A549 (cell line): ENCODE measurements at regions not wholly inside any gene's neighbourhood (a gene's known extent, or its start where the extent isn't known, plus 50 kb on each side); places are given as distances from the start of the nearest gene placed in this dataset.

Experiments
- BHLHE40 ChIP-seq: IDR thresholded peaks from 2 replicates; pipeline ENCODE4 v1.6.1; 2012; ENCODE audit warnings: low read depth, low read length, inconsistent platforms
- CTCF ChIP-seq: fragments of >200 bp; sonication (Bioruptor Twin); formaldehyde crosslinking; IDR thresholded peaks from 3 replicates; pipeline ENCODE4 v1.5.1; 2016
- EP300 ChIP-seq, 2 experiments: fragments of >200 bp; sonication (Bioruptor Twin); formaldehyde crosslinking; IDR thresholded peaks; 2 replicates in 1 of 2; 3 replicates in 1 of 2; pipeline ENCODE4 v1.6.1; 2016 to 2017
- ESRRA ChIP-seq: fragments of 150-350 bp; IDR thresholded peaks from 2 replicates; pipeline ENCODE4 v1.6.1; 2014; ENCODE audit warnings: mild to moderate bottlenecking, low read length, borderline replicate concordance
- NFE2L2 ChIP-seq: fragments of 150-350 bp; conservative IDR thresholded peaks from 2 replicates; pipeline ENCODE4 v1.6.1; 2014; ENCODE audit warnings: low read length
- POLR2A ChIP-seq: IDR thresholded peaks from 2 replicates; pipeline ENCODE4 v1.6.1; 2012; ENCODE audit warnings: mild to moderate bottlenecking, low read length
- POLR2AphosphoS2 ChIP-seq: conservative IDR thresholded peaks from 2 replicates; pipeline ENCODE4 v1.6.1; 2012; ENCODE audit warnings: low read length, improper control_type of control experiment, inconsistent platforms
- RAD21 ChIP-seq, 2 experiments: fragments of >200 bp in 1 of 2; sonication (Bioruptor Twin) in 1 of 2; formaldehyde crosslinking in 1 of 2; IDR thresholded peaks in 1 of 2; conservative IDR thresholded peaks in 1 of 2; 2 replicates in 1 of 2; 3 replicates in 1 of 2; pipeline ENCODE4 v1.6.1; 2012 to 2018; ENCODE audit warnings: inconsistent platforms in 1 of 2
- TF ChIP-seq, protein P1 (sequence below): IDR thresholded peaks from 2 replicates; pipeline ENCODE4 v1.6.1; 2012

DNA sequence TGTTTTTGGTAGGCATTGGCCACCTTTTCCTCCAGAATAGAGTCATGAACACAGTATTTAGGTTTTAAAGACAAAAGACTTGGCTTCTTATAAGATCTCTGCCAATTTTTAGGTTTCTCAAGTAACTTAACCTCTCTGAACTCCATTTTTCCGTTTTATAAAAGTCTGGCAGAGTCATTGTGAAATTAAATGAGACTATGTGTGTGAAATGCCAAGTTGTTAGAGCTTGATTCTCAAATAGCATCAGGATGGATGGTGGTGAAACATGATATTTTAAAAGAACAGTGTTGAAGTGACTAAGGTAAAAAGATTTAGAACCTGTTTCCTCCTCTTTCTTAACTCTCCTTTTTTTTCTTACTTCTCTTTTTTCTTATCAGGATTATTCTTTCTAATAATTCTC is 617.7 kb upstream of the SLITRK1 start:
- TF ChIP-seq CTCF (no peak), RAD21 (conservative IDR thresholded peaks at IDR 0.05 in 1 of 2, IDR thresholded peaks at IDR 0.05 in 1 of 2) (no peak), POLR2AphosphoS2 (no peak), POLR2A (no peak), ESRRA (no peak), EP300 (IDR thresholded peaks at IDR 0.05) (no peak), NFE2L2 (no peak), BHLHE40 (no peak)
- TF ChIP-seq, protein P1, sequence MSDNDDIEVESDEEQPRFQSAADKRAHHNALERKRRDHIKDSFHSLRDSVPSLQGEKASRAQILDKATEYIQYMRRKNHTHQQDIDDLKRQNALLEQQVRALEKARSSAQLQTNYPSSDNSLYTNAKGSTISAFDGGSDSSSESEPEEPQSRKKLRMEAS: no peak
